Esophagus squamous epithelium (tissue), 4 donors: ENCODE measurements at regions not wholly inside any gene's neighbourhood (a gene's known extent, or its start where the extent isn't known, plus 50 kb on each side); places are given as distances from the start of the nearest gene placed in this dataset.

ENCODE experiments used
- POLR2A ChIP-seq, 4 donors: fragments of 450-650 bp; IDR thresholded peaks; one replicate each; pipeline ENCODE4 v1.6.1; 2017; ENCODE audit warnings: antibody characterized with exemption in 4 of 4, mild to moderate bottlenecking in 4 of 4, moderate library complexity in 3 of 4
- TF ChIP-seq, protein P1 (sequence below), 6 experiments: fragments of 450-650 bp in 4 of 6; fragments of 200-600 bp in 2 of 6; sonication (generic) in 2 of 6; IDR thresholded peaks; one replicate each; pipeline ENCODE4 v1.5.1; 2016 to 2019; ENCODE audit warnings: antibody characterized with exemption in 6 of 6, mild to moderate bottlenecking in 4 of 6, moderate library complexity in 4 of 6

DNA sequence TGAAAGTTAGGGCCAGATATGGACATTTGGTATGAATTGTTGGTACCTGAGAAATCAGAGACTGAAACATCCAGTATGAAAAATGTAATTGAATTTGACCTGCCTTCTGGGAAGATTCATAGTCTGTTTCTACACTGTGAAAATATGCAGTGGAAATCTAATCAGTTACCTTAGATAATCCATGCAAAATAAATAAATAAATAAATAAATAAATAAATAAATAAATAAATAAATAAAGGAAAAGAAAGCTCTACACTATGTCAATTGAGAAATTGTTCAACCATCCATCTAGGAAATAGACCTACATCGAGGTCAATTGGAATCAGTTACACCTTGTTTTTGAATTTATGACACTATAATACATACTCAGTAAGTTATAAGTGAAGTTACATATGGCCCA is 252.3 kb downstream of the VGLL3 start:
- no peak for TF ChIP-seq POLR2A (IDR thresholded peaks at IDR 0.05)
- TF ChIP-seq, protein P1, sequence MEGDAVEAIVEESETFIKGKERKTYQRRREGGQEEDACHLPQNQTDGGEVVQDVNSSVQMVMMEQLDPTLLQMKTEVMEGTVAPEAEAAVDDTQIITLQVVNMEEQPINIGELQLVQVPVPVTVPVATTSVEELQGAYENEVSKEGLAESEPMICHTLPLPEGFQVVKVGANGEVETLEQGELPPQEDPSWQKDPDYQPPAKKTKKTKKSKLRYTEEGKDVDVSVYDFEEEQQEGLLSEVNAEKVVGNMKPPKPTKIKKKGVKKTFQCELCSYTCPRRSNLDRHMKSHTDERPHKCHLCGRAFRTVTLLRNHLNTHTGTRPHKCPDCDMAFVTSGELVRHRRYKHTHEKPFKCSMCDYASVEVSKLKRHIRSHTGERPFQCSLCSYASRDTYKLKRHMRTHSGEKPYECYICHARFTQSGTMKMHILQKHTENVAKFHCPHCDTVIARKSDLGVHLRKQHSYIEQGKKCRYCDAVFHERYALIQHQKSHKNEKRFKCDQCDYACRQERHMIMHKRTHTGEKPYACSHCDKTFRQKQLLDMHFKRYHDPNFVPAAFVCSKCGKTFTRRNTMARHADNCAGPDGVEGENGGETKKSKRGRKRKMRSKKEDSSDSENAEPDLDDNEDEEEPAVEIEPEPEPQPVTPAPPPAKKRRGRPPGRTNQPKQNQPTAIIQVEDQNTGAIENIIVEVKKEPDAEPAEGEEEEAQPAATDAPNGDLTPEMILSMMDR (IDR thresholded peaks at IDR 0.05) = no peak
